Left cardiac atrium (tissue), 4 donors: ENCODE measurements at regions not wholly inside any gene's neighbourhood (a gene's known extent, or its start where the extent isn't known, plus 50 kb on each side); places are given as distances from the start of the nearest gene placed in this dataset.

Experiments
- ATAC-seq, 2 donors: fragments of 200-7000 bp; cut with Tn5 transposase; one replicate each; pipeline ENCODE4 v1.9.1; 2020; ENCODE audit warnings: mild to moderate bottlenecking in 2 of 2, moderate library complexity in 2 of 2
- DNase-seq: peaks from one replicate; pipeline ENCODE4 v3.0.0-alpha.2; 2020
- intact Hi-C, 2 donors: fragments of 100-400 bp; cut with DNase I; formaldehyde crosslinking; loops; one replicate each; pipeline versions ENCODE4 v1.14.1 to v1.15.1; 2022 to 2023
- donor health status: DM: no; HTN: yes; CAD: no.
- donor health status: DM: no; HTN: yes; CAD: no; lungs with severe emphysema.
- donor health status: DM: yes; HTN: yes; CAD: no.
- donor health status: Dilated cardiomyopathy.

GRCh38 chr9:73536403-73536802 lies 384.7 kb downstream of the ANXA1 start:
- ATAC-seq, result no peak
- intact Hi-C loops, result loop anchor here in 1 of 2 donors (10.0 kb wide), 1 partner anchor 52 kb away; no protein-coding TSS in a partner anchor
- no peak for DNase-seq

- intact Hi-C loops, result loop anchor here in 1 of 2 donors (10.0 kb wide), 1 partner anchor 53 kb away; no protein-coding TSS in a partner anchor
- no peak for DNase-seq
Observed at GRCh38 chr9:73537561-73537960, 385.9 kb downstream of the ANXA1 start.

GRCh38 chr9:73539881-73540390 lies 388.3 kb downstream of the ANXA1 start:
- DNase-seq, result no peak
- no peak for ATAC-seq
- intact Hi-C loops, result loop anchor here in 1 of 2 donors (10.0 kb wide), 1 partner anchor 55 kb away; no protein-coding TSS in a partner anchor

More at GRCh38 chr9:73537561-73537960, 385.9 kb downstream of the ANXA1 start:
- no peak for ATAC-seq

- no peak for ATAC-seq
- intact Hi-C loops, result no loop called here
Observed at GRCh38 chr9:73541923-73542322, 390.3 kb downstream of the ANXA1 start.

GRCh38 chr9:73543727-73544126 lies 392.1 kb downstream of the ANXA1 start:
- intact Hi-C loops, result no loop called here
- no peak for DNase-seq
- ATAC-seq, result no peak

More at GRCh38 chr9:73541923-73542322, 390.3 kb downstream of the ANXA1 start:
- no peak for DNase-seq

GRCh38 chr9:73548201-73548600 lies 396.5 kb downstream of the ANXA1 start:
- ATAC-seq, result no peak
- no peak for DNase-seq
- intact Hi-C loops, result no loop called here

GRCh38 chr9:73549991-73550390 lies 398.3 kb downstream of the ANXA1 start:
- ATAC-seq (no peak), DNase-seq (no peak)
- intact Hi-C loops, result no loop called here

GRCh38 chr9:73553295-73553694 lies 401.6 kb downstream of the ANXA1 start:
- no peak for DNase-seq
- no peak for ATAC-seq
- intact Hi-C loops, result no loop called here

- intact Hi-C loops, result no loop called here
- ATAC-seq, result no peak
- DNase-seq, result no peak
Observed at GRCh38 chr9:73558471-73558870, 406.8 kb downstream of the ANXA1 start.

GRCh38 chr9:73565026-73565425 lies 413.4 kb downstream of the ANXA1 start:
- no peak for ATAC-seq
- DNase-seq, result no peak
- intact Hi-C loops, result loop anchor here (5.0 kb wide), 2 partner anchors 293 to 298 kb away; no protein-coding TSS in a partner anchor

GRCh38 chr9:73565833-73566465 lies 414.3 kb downstream of the ANXA1 start:
- no peak for DNase-seq
- no peak for ATAC-seq
- intact Hi-C loops, result loop anchor here (5.0 kb wide), 2 partner anchors 294 to 299 kb away; no protein-coding TSS in a partner anchor

GRCh38 chr9:73566627-73567026 lies 415.0 kb downstream of the ANXA1 start:
- intact Hi-C loops, result loop anchor here (5.0 kb wide), 2 partner anchors 294 to 299 kb away; no protein-coding TSS in a partner anchor
- ATAC-seq, result no peak
- no peak for DNase-seq

GRCh38 chr9:73573235-73573634 lies 421.6 kb downstream of the ANXA1 start:
- DNase-seq, result no peak
- ATAC-seq, result no peak
- intact Hi-C loops, result no loop called here

GRCh38 chr9:73575101-73576060 lies 423.7 kb downstream of the ANXA1 start:
- DNase-seq (no peak), ATAC-seq (no peak)
- intact Hi-C loops, result no loop called here

GRCh38 chr9:73577848-73578247 lies 426.2 kb downstream of the ANXA1 start:
- DNase-seq (no peak), ATAC-seq (no peak)
- intact Hi-C loops, result no loop called here

- intact Hi-C loops, result no loop called here
- no peak for ATAC-seq
- DNase-seq, result no peak
Observed at GRCh38 chr9:73579823-73580222, 428.2 kb downstream of the ANXA1 start.

GRCh38 chr9:73583576-73583975 lies 431.9 kb downstream of the ANXA1 start:
- ATAC-seq (peak; percentile 44 to 81), DNase-seq (no peak)
- intact Hi-C loops, result no loop called here

GRCh38 chr9:73595036-73595545 lies 443.4 kb downstream of the ANXA1 start:
- intact Hi-C loops, result no loop called here
- ATAC-seq (no peak), DNase-seq (no peak)

GRCh38 chr9:73596321-73596720 lies 444.7 kb downstream of the ANXA1 start:
- DNase-seq (no peak), ATAC-seq (no peak)
- intact Hi-C loops, result no loop called here

- no peak for ATAC-seq
- no peak for DNase-seq
- intact Hi-C loops, result no loop called here
Observed at GRCh38 chr9:73597039-73597438, 445.4 kb downstream of the ANXA1 start.
